ENCODE measurements at regions not wholly inside any gene's neighbourhood (a gene's known extent, or its start where the extent isn't known, plus 50 kb on each side); places are given as distances from the start of the nearest gene placed in this dataset.

GRCh38 chr5:44919560-44919959 is 110.8 kb downstream of the MRPS30 start:
- no peaks in the 10 kb centered on the region for H3K36me3 Mint-ChIP-seq (ENCODE audit: low read depth)
- H3K4me3 Mint-ChIP-seq = no peak overlapping the region
- H3K27ac Mint-ChIP-seq = no peak overlapping the region
- TF ChIP-seq, protein P1, sequence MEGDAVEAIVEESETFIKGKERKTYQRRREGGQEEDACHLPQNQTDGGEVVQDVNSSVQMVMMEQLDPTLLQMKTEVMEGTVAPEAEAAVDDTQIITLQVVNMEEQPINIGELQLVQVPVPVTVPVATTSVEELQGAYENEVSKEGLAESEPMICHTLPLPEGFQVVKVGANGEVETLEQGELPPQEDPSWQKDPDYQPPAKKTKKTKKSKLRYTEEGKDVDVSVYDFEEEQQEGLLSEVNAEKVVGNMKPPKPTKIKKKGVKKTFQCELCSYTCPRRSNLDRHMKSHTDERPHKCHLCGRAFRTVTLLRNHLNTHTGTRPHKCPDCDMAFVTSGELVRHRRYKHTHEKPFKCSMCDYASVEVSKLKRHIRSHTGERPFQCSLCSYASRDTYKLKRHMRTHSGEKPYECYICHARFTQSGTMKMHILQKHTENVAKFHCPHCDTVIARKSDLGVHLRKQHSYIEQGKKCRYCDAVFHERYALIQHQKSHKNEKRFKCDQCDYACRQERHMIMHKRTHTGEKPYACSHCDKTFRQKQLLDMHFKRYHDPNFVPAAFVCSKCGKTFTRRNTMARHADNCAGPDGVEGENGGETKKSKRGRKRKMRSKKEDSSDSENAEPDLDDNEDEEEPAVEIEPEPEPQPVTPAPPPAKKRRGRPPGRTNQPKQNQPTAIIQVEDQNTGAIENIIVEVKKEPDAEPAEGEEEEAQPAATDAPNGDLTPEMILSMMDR (IDR thresholded peaks at IDR 0.05) = no peak
- H3K4me1 Mint-ChIP-seq (ENCODE audit: low read depth) = no peaks in the 10 kb centered on the region
- H3K27me3 Mint-ChIP-seq (ENCODE audit: insufficient read depth) = no peaks in the 10 kb centered on the region; the same call in 1 of the 2 replicates
- peaks cover 14% of the 10 kb centered on the region for H3K9me3 Mint-ChIP-seq
- no peak for DNase-seq

DNA sequence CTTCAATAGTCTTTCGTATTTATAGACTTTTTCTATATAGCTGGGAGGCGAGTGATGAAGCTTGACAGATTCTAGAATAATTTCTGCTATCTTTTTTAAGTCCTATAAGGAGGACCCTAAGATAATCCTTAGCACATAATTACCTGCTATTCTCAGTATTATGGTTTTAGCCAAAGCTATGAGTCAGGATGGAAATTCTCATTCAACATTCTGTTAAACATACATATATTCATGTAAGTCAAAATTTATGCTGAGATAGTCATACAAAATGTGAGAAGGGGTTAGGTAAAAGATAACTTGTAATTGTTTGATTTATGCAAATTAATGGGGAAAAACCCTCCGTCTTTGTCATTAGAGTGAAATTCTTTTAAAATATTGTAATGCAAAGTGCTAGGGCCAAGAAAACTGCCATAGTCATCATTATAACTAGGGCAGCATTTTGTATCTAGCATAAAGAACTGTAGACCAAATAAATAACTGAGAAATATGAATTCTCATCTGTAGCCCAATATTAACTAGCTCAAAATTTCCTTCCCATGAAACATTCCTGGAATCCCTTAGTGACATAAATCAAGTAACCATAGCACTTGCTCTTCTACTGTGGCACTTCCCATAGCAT is 118.5 kb downstream of the MRPS30 start:
- Mint-ChIP-seq H3K9me3 (peaks cover 15% of the 10 kb centered on the region), H3K36me3 (ENCODE audit: low read depth) (no peaks in the 10 kb centered on the region), H3K4me3 (no peak overlapping the region), H3K4me1 (ENCODE audit: low read depth) (no peaks in the 10 kb centered on the region), H3K27me3 (ENCODE audit: insufficient read depth) (no peaks in the 10 kb centered on the region), H3K27ac (no peak overlapping the region)
- TF ChIP-seq, protein P1 (IDR thresholded peaks at IDR 0.05) = no peak
- no peak for DNase-seq

- H3K9me3 Mint-ChIP-seq = peaks cover 9% of the 10 kb centered on the region; the same call in 1 of the 2 replicates
- H3K27ac Mint-ChIP-seq = no peak overlapping the region
- no peak for DNase-seq
- H3K27me3 Mint-ChIP-seq (ENCODE audit: insufficient read depth) = peaks cover 1% of the 10 kb centered on the region; the same call in 1 of the 2 replicates
- H3K4me3 Mint-ChIP-seq = no peak overlapping the region
- no peaks in the 10 kb centered on the region for H3K4me1 Mint-ChIP-seq (ENCODE audit: low read depth)
- H3K36me3 Mint-ChIP-seq (ENCODE audit: low read depth) = no peaks in the 10 kb centered on the region
- TF ChIP-seq, protein P1 (IDR thresholded peaks at IDR 0.05) = no peak
Measured at GRCh38 chr5:44932922-44933585, 124.3 kb downstream of the MRPS30 start.

GRCh38 chr5:44933686-44934085 is 124.9 kb downstream of the MRPS30 start:
- H3K4me1 Mint-ChIP-seq (ENCODE audit: low read depth) = no peaks in the 10 kb centered on the region
- H3K27me3 Mint-ChIP-seq (ENCODE audit: insufficient read depth) = peaks cover 1% of the 10 kb centered on the region; the same call in 1 of the 2 replicates
- DNase-seq = no peak
- peaks cover 9% of the 10 kb centered on the region; the same call in 1 of the 2 replicates for H3K9me3 Mint-ChIP-seq
- H3K36me3 Mint-ChIP-seq (ENCODE audit: low read depth) = no peaks in the 10 kb centered on the region
- TF ChIP-seq, protein P1 (IDR thresholded peaks at IDR 0.05) = no peak
- H3K4me3 Mint-ChIP-seq = no peak overlapping the region
- no peak overlapping the region for H3K27ac Mint-ChIP-seq

GRCh38 chr5:44935262-44935661 is 126.5 kb downstream of the MRPS30 start:
- Mint-ChIP-seq H3K27me3 (ENCODE audit: insufficient read depth) (peaks cover 1% of the 10 kb centered on the region; the same call in 1 of the 2 replicates), H3K27ac (no peak overlapping the region), H3K9me3 (peaks cover 18% of the 10 kb centered on the region), H3K36me3 (ENCODE audit: low read depth) (no peaks in the 10 kb centered on the region), H3K4me1 (ENCODE audit: low read depth) (no peaks in the 10 kb centered on the region), H3K4me3 (no peak overlapping the region)
- TF ChIP-seq, protein P1 (IDR thresholded peaks at IDR 0.05) = no peak
- no peak for DNase-seq

All from HFFc6 (cell line).